Suprapubic skin (tissue), 4 donors: ENCODE measurements at regions not wholly inside any gene's neighbourhood (a gene's known extent, or its start where the extent isn't known, plus 50 kb on each side); places are given as distances from the start of the nearest gene placed in this dataset.
"Not testable (repeated sequence)": the region's sequence is repeated elsewhere in the genome, so short reads cannot be mapped to it uniquely, and the experiment has no call there.

Experiments
- DNase-seq, 2 donors: peaks; one replicate each; pipeline ENCODE4 v3.0.0-alpha.2; 2019; ENCODE audit warnings: low spot score in 2 of 2
- H3K27ac ChIP-seq: fragments of 200-600 bp; sonication (generic); one replicate; pipeline ENCODE4 v1.5.1; 2019
- H3K27me3 ChIP-seq: fragments of 200-600 bp; sonication (generic); one replicate; pipeline ENCODE4 v1.5.1; 2019
- H3K36me3 ChIP-seq: fragments of 200-600 bp; sonication (generic); one replicate; pipeline ENCODE4 v1.5.1; 2019
- H3K4me1 ChIP-seq: fragments of 200-600 bp; sonication (generic); one replicate; pipeline ENCODE4 v1.5.1; 2019
- H3K4me3 ChIP-seq: fragments of 200-600 bp; sonication (generic); one replicate; pipeline ENCODE4 v1.5.1; 2019; ENCODE audit warnings: mild to moderate bottlenecking
- H3K9me3 ChIP-seq: fragments of 200-600 bp; sonication (generic); one replicate; pipeline ENCODE4 v1.5.1; 2019
- CTCF ChIP-seq, 2 donors: fragments of 200-600 bp in 1 of 2; fragments of 450-650 bp in 1 of 2; sonication (generic) in 1 of 2; IDR thresholded peaks; one replicate each; pipeline ENCODE4 v1.5.1; 2016 to 2019; ENCODE audit warnings: antibody characterized with exemption in 2 of 2, mild to moderate bottlenecking in 1 of 2, moderate library complexity in 1 of 2
- EP300 ChIP-seq: sonication (generic); formaldehyde crosslinking; IDR thresholded peaks from one replicate; pipeline ENCODE4 v1.6.1; 2017; ENCODE audit warnings: antibody characterized with exemption
- POLR2A ChIP-seq, 2 donors: fragments of 450-650 bp; IDR thresholded peaks; one replicate each; pipeline ENCODE4 v1.6.1; 2017; ENCODE audit warnings: antibody characterized with exemption in 2 of 2, mild to moderate bottlenecking in 2 of 2, moderate library complexity in 2 of 2
- POLR2AphosphoS5 ChIP-seq, 3 donors: sonication (generic); formaldehyde crosslinking; IDR thresholded peaks; one replicate each; pipeline ENCODE4 v1.6.1; 2017; ENCODE audit warnings: antibody characterized with exemption in 3 of 3
- WGBS: methylation state at CpG from one replicate; pipeline ENCODE4 v1.1.5; 2018; 5-methylcytosine and 5-hydroxymethylcytosine counted together

- WGBS: 52% methylated on average over 5 of the region's 5 CpGs
- H3K4me3 ChIP-seq: no peak overlapping the region
Observed at GRCh38 chr14:48580692-48581091, 905.3 kb upstream of the MDGA2 start.

GRCh38 chr14:48575772-48576171 is 900.4 kb upstream of the MDGA2 start:
- no peak for DNase-seq
- Histone ChIP-seq H3K27me3 (no peaks in the 10 kb centered on the region), H3K4me1 (no peaks in the 10 kb centered on the region), H3K4me3 (no peak overlapping the region), H3K36me3 (no peaks in the 10 kb centered on the region), H3K9me3 (peaks cover 5% of the 10 kb centered on the region), H3K27ac (no peak overlapping the region)
- no peak for TF ChIP-seq POLR2A (IDR thresholded peaks at IDR 0.05)
- TF ChIP-seq POLR2AphosphoS5 (IDR thresholded peaks at IDR 0.05): no peak
- no peak for TF ChIP-seq EP300
- no peak for TF ChIP-seq CTCF (IDR thresholded peaks at IDR 0.05)
- WGBS: 80% methylated on average over 6 of the region's 7 CpGs

More at GRCh38 chr14:48580692-48581091, 905.3 kb upstream of the MDGA2 start:
- Histone ChIP-seq H3K27me3 (no peaks in the 10 kb centered on the region), H3K36me3 (no peaks in the 10 kb centered on the region), H3K9me3 (peaks cover 1% of the 10 kb centered on the region), H3K27ac (no peak overlapping the region), H3K4me1 (no peaks in the 10 kb centered on the region)
- no peak for TF ChIP-seq EP300
- TF ChIP-seq POLR2AphosphoS5 (IDR thresholded peaks at IDR 0.05): no peak
- TF ChIP-seq POLR2A (IDR thresholded peaks at IDR 0.05): no peak
- no peak for TF ChIP-seq CTCF (IDR thresholded peaks at IDR 0.05)
- no peak for DNase-seq

- H3K4me1 ChIP-seq: no peaks in the 10 kb centered on the region
- no peak overlapping the region for H3K27ac ChIP-seq
- no peak for TF ChIP-seq CTCF (IDR thresholded peaks at IDR 0.05)
- TF ChIP-seq EP300: no peak
- no peak for TF ChIP-seq POLR2A (IDR thresholded peaks at IDR 0.05)
- no peak for TF ChIP-seq POLR2AphosphoS5 (IDR thresholded peaks at IDR 0.05)
- 25% methylated on average over 2 of the region's 2 CpGs for WGBS
- H3K4me3 ChIP-seq: no peak overlapping the region
- no peaks in the 10 kb centered on the region for H3K9me3 ChIP-seq
- DNase-seq: no peak
- H3K36me3 ChIP-seq: no peaks in the 10 kb centered on the region
- no peaks in the 10 kb centered on the region for H3K27me3 ChIP-seq
Observed at GRCh38 chr14:48568688-48569087, 893.3 kb upstream of the MDGA2 start.

GRCh38 chr14:48568252-48568651 is 892.8 kb upstream of the MDGA2 start:
- 78% methylated on average over 1 of the region's 1 CpG for WGBS
- H3K36me3 ChIP-seq: no peaks in the 10 kb centered on the region
- no peak overlapping the region for H3K27ac ChIP-seq
- no peaks in the 10 kb centered on the region for H3K9me3 ChIP-seq
- no peak for TF ChIP-seq EP300
- TF ChIP-seq POLR2AphosphoS5 (IDR thresholded peaks at IDR 0.05): no peak
- no peak for TF ChIP-seq CTCF (IDR thresholded peaks at IDR 0.05)
- TF ChIP-seq POLR2A (IDR thresholded peaks at IDR 0.05): no peak
- no peaks in the 10 kb centered on the region for H3K27me3 ChIP-seq
- H3K4me3 ChIP-seq: no peak overlapping the region
- DNase-seq: no peak
- H3K4me1 ChIP-seq: no peaks in the 10 kb centered on the region

- 84% methylated on average over 3 of the region's 3 CpGs for WGBS
Observed at GRCh38 chr14:48563489-48563888, 888.1 kb upstream of the MDGA2 start.

GRCh38 chr14:48561438-48561837 is 886.0 kb upstream of the MDGA2 start:
- not testable (repeated sequence) for H3K9me3 ChIP-seq, DNase-seq, H3K4me3 ChIP-seq, H3K36me3 ChIP-seq, H3K27me3 ChIP-seq, H3K4me1 ChIP-seq, H3K27ac ChIP-seq
- 19% methylated on average over 3 of the region's 3 CpGs for WGBS

More at GRCh38 chr14:48563489-48563888, 888.1 kb upstream of the MDGA2 start:
- no peak for TF ChIP-seq EP300
- TF ChIP-seq POLR2A (IDR thresholded peaks at IDR 0.05): no peak
- no peak for TF ChIP-seq CTCF (IDR thresholded peaks at IDR 0.05)
- TF ChIP-seq POLR2AphosphoS5 (IDR thresholded peaks at IDR 0.05): no peak
- Histone ChIP-seq H3K9me3 (no peaks in the 10 kb centered on the region), H3K27me3 (no peaks in the 10 kb centered on the region), H3K4me1 (no peaks in the 10 kb centered on the region), H3K36me3 (no peaks in the 10 kb centered on the region), H3K27ac (no peak overlapping the region), H3K4me3 (no peak overlapping the region)
- DNase-seq: no peak
